ENCODE measurements at regions not wholly inside any gene's neighbourhood (a gene's known extent, or its start where the extent isn't known, plus 50 kb on each side); places are given as distances from the start of the nearest gene placed in this dataset.
"Not testable (repeated sequence)": the region's sequence is repeated elsewhere in the genome, so short reads cannot be mapped to it uniquely, and the experiment has no call there.

GRCh38 chr1:815147-815922, 108.4 kb upstream of the SAMD11 start:
- not testable (repeated sequence) for DNase-seq (ENCODE audit: extremely low read depth in 1 of 2, low read depth in 1 of 2)

- DNase-seq (ENCODE audit: extremely low read depth in 1 of 2, low read depth in 1 of 2): not testable (repeated sequence)
These were observed 106.6 kb upstream of the SAMD11 start for GRCh38 chr1:817071-817599.

GRCh38 chr1:817658-818617, 105.8 kb upstream of the SAMD11 start:
- DNase-seq (ENCODE audit: extremely low read depth in 1 of 2, low read depth in 1 of 2): not testable (repeated sequence)

- DNase-seq (ENCODE audit: extremely low read depth in 1 of 2, low read depth in 1 of 2): no peak
These were observed 105.0 kb upstream of the SAMD11 start for GRCh38 chr1:818618-819291.

GRCh38 chr1:820962-821361, 102.8 kb upstream of the SAMD11 start:
- no peak for DNase-seq (ENCODE audit: extremely low read depth in 1 of 2, low read depth in 1 of 2)

- DNase-seq (ENCODE audit: extremely low read depth in 1 of 2, low read depth in 1 of 2): not testable (repeated sequence)
These were observed 96.9 kb upstream of the SAMD11 start for GRCh38 chr1:826808-827207.

- DNase-seq (ENCODE audit: extremely low read depth in 1 of 2, low read depth in 1 of 2): peak; percentile 94 to 95
These were observed 96.3 kb upstream of the SAMD11 start for GRCh38 chr1:827211-828063.

- not testable (repeated sequence) for DNase-seq (ENCODE audit: extremely low read depth in 1 of 2, low read depth in 1 of 2)
These were observed 94.4 kb upstream of the SAMD11 start for GRCh38 chr1:829324-829723.

- not testable (repeated sequence) for DNase-seq (ENCODE audit: extremely low read depth in 1 of 2, low read depth in 1 of 2)
These were observed 93.8 kb upstream of the SAMD11 start for GRCh38 chr1:829932-830331.

GRCh38 chr1:830750-831149, 93.0 kb upstream of the SAMD11 start:
- not testable (repeated sequence) for DNase-seq (ENCODE audit: extremely low read depth in 1 of 2, low read depth in 1 of 2)

- DNase-seq (ENCODE audit: extremely low read depth in 1 of 2, low read depth in 1 of 2): no peak
These were observed 92.2 kb upstream of the SAMD11 start for GRCh38 chr1:831522-831921.

- no peak for DNase-seq (ENCODE audit: extremely low read depth in 1 of 2, low read depth in 1 of 2)
These were observed 91.6 kb upstream of the SAMD11 start for GRCh38 chr1:832136-832535.

- DNase-seq (ENCODE audit: extremely low read depth in 1 of 2, low read depth in 1 of 2): not testable (repeated sequence)
These were observed 90.5 kb upstream of the SAMD11 start for GRCh38 chr1:833226-833625.

- DNase-seq (ENCODE audit: extremely low read depth in 1 of 2, low read depth in 1 of 2): not testable (repeated sequence)
These were observed 88.2 kb upstream of the SAMD11 start for GRCh38 chr1:835509-835908.

GRCh38 chr1:837601-838000, 86.1 kb upstream of the SAMD11 start:
- DNase-seq (ENCODE audit: extremely low read depth in 1 of 2, low read depth in 1 of 2): not testable (repeated sequence)

GRCh38 chr1:838291-838690, 85.4 kb upstream of the SAMD11 start:
- DNase-seq (ENCODE audit: extremely low read depth in 1 of 2, low read depth in 1 of 2): not testable (repeated sequence)

GRCh38 chr1:840592-840991, 83.1 kb upstream of the SAMD11 start:
- not testable (repeated sequence) for DNase-seq (ENCODE audit: extremely low read depth in 1 of 2, low read depth in 1 of 2)

- DNase-seq (ENCODE audit: extremely low read depth in 1 of 2, low read depth in 1 of 2): not testable (repeated sequence)
These were observed 81.9 kb upstream of the SAMD11 start for GRCh38 chr1:841671-842425.

- DNase-seq (ENCODE audit: extremely low read depth in 1 of 2, low read depth in 1 of 2): not testable (repeated sequence)
These were observed 80.9 kb upstream of the SAMD11 start for GRCh38 chr1:842799-843198.

All from stimulated activated CD8-positive, alpha-beta memory T cell treated with anti-CD3 and anti-CD28 coated beads, Interleukin-7, amount 100 ng/mL, for 48 hours (primary cell).